RWPE2 (cell line): ENCODE measurements at regions not wholly inside any gene's neighbourhood (a gene's known extent, or its start where the extent isn't known, plus 50 kb on each side); places are given as distances from the start of the nearest gene placed in this dataset.

Experiments
- ATAC-seq: fragments of 200-7000 bp; cut with Tn5 transposase; 3 replicates; pipeline ENCODE4 v1.9.1; 2021; ENCODE audit warnings: low read depth
- DNase-seq: peaks from one replicate; pipeline ENCODE4 v3.0.0-alpha.2; 2020; ENCODE audit warnings: low spot score
- H3K27ac ChIP-seq: fragments of 450-650 bp; 2 replicates; pipeline ENCODE4 v1.5.1; 2017; ENCODE audit warnings: mild to moderate bottlenecking; ENCODE audit not compliant: poor library complexity, severe bottlenecking
- H3K27me3 ChIP-seq: fragments of 250-450 bp; sonication (Bioruptor Pico); 2 replicates; pipeline ENCODE4 v1.5.1; 2021; ENCODE audit warnings: mild to moderate bottlenecking, moderate library complexity; ENCODE audit not compliant: insufficient read depth, poor library complexity, severe bottlenecking
- H3K36me3 ChIP-seq: fragments of 250-450 bp; sonication (Bioruptor Pico); 2 replicates; pipeline ENCODE4 v1.5.1; 2020; ENCODE audit warnings: low read depth, mild to moderate bottlenecking, moderate library complexity
- H3K4me1 ChIP-seq: fragments of 250-450 bp; sonication (Bioruptor Pico); 2 replicates; pipeline ENCODE4 v1.5.1; 2021; ENCODE audit warnings: mild to moderate bottlenecking, moderate library complexity; ENCODE audit not compliant: insufficient read depth, poor library complexity, severe bottlenecking
- H3K4me3 ChIP-seq: fragments of 250-450 bp; sonication (Bioruptor Pico); 2 replicates; pipeline ENCODE4 v1.5.1; 2021; ENCODE audit warnings: mild to moderate bottlenecking, moderate library complexity; ENCODE audit not compliant: severe bottlenecking
- H3K9me3 ChIP-seq: fragments of 250-450 bp; sonication (Bioruptor Pico); 2 replicates; pipeline ENCODE4 v1.5.1; 2021; ENCODE audit warnings: mild to moderate bottlenecking, moderate library complexity; ENCODE audit not compliant: severe bottlenecking
- TF ChIP-seq, protein P1 (sequence below): fragments of 450-650 bp; IDR thresholded peaks from one replicate; pipeline ENCODE4 v1.5.1; 2017; ENCODE audit warnings: mild to moderate bottlenecking, moderate library complexity; ENCODE audit not compliant: poor library complexity, severe bottlenecking

DNA sequence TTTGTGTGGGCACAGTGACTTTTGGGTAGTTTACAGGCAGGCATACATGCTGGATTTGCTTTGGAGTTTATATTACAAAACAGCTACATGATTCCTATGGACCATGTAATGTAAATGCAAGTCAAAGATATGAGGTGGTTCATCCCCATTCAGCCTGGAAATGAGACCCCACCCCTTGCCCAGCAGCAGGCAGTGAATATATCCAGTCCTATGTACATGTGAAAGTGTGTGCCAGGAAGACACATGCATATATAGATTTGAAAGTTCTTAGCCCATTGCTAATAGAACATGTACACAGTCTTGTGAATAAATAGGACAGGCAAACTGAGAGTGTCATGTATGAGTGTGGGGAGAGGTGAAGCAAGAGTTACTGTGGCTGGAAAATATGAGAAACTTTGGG, 65.3 kb downstream of the FZD1 start:
- Histone ChIP-seq H3K9me3 (no peaks in the 10 kb centered on the region), H3K27ac (no peak overlapping the region), H3K4me3 (no peak overlapping the region), H3K27me3 (no peaks in the 10 kb centered on the region), H3K4me1 (no peaks in the 10 kb centered on the region), H3K36me3 (no peaks in the 10 kb centered on the region)
- ATAC-seq (no peak), DNase-seq (no peak)
- TF ChIP-seq, protein P1, sequence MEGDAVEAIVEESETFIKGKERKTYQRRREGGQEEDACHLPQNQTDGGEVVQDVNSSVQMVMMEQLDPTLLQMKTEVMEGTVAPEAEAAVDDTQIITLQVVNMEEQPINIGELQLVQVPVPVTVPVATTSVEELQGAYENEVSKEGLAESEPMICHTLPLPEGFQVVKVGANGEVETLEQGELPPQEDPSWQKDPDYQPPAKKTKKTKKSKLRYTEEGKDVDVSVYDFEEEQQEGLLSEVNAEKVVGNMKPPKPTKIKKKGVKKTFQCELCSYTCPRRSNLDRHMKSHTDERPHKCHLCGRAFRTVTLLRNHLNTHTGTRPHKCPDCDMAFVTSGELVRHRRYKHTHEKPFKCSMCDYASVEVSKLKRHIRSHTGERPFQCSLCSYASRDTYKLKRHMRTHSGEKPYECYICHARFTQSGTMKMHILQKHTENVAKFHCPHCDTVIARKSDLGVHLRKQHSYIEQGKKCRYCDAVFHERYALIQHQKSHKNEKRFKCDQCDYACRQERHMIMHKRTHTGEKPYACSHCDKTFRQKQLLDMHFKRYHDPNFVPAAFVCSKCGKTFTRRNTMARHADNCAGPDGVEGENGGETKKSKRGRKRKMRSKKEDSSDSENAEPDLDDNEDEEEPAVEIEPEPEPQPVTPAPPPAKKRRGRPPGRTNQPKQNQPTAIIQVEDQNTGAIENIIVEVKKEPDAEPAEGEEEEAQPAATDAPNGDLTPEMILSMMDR, result no peak

DNA sequence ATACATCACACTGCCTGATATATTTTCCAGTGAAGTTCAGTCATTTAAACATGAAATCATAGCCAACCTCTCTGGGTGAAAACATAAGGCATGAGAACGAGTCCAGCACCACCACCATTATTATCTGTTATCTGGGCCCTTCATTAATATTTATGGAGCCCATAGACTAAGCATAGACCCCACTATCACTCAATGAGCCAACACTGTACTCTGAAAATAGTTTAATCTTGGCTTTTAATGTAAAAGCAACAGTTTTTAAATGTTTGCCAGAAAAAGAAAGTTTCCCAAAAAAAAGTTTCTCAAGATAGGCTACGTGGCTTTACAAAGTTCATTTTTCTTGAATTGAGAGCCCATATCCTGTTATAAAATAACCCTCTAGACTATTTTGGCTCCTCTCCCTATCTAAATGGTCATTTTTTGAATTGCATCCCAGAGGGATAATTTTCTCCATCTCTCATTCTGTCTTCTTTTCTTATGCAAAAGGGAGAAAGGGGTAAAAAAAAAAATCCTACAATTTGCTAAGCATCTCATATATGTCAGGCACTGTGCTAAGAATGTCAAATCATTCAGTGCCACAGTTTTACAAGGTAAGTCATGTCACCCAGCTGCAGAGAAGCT, 66.1 kb downstream of the FZD1 start:
- H3K9me3 ChIP-seq, result no peaks in the 10 kb centered on the region
- no peaks in the 10 kb centered on the region for H3K36me3 ChIP-seq
- no peak overlapping the region for H3K4me3 ChIP-seq
- TF ChIP-seq, protein P1, result no peak
- H3K27ac ChIP-seq, result no peak overlapping the region
- H3K27me3 ChIP-seq, result no peaks in the 10 kb centered on the region
- no peak for ATAC-seq
- no peaks in the 10 kb centered on the region for H3K4me1 ChIP-seq
- no peak for DNase-seq

DNA sequence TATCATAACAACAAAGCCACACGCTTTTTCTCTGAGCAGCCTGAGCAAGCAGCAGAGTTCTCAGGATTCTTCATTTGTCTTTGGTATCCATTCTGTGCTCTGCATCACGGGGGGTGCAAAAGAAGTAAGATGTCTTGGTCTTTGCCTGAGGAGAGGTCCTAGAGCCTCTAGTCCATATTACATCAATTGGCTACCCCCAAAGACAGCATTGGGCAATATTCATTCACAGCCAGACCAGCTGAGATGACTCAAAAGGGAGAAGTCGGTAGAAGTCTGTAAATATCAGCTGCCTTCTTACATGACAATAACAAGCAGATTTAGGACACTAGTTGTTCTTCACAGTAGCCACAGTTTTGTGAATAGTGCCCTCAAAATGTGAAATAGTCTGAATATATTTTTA, 66.6 kb downstream of the FZD1 start:
- Histone ChIP-seq H3K9me3 (no peaks in the 10 kb centered on the region), H3K27me3 (no peaks in the 10 kb centered on the region), H3K36me3 (no peaks in the 10 kb centered on the region), H3K27ac (no peak overlapping the region), H3K4me1 (no peaks in the 10 kb centered on the region), H3K4me3 (no peak overlapping the region)
- ATAC-seq, result no peak
- TF ChIP-seq, protein P1, result no peak
- DNase-seq, result no peak

DNA sequence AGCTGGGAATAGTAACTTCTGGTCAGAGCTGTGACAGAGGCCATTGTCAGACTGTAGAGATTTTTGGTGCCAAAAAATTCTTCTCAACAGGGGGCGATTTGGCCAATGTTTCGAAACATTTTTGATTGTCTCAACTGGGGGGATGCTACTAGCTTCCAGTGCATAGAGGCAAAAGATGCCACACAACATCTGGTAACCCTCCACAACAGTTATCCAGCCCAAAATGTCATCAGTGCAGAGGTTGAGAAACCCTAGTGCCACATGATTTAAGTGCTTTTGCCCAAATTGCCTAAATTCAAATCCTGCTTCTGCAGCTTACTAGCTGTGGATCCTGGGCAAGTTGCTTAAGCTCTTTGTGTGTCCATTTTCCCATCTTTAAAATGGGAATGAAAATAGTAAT, 71.9 kb downstream of the FZD1 start:
- H3K27me3 ChIP-seq, result no peaks in the 10 kb centered on the region
- H3K36me3 ChIP-seq, result no peaks in the 10 kb centered on the region
- H3K9me3 ChIP-seq, result no peaks in the 10 kb centered on the region
- ATAC-seq, result no peak
- H3K4me3 ChIP-seq, result no peak overlapping the region
- TF ChIP-seq, protein P1, result no peak
- DNase-seq, result no peak
- H3K27ac ChIP-seq, result no peak overlapping the region
- H3K4me1 ChIP-seq, result no peaks in the 10 kb centered on the region

DNA sequence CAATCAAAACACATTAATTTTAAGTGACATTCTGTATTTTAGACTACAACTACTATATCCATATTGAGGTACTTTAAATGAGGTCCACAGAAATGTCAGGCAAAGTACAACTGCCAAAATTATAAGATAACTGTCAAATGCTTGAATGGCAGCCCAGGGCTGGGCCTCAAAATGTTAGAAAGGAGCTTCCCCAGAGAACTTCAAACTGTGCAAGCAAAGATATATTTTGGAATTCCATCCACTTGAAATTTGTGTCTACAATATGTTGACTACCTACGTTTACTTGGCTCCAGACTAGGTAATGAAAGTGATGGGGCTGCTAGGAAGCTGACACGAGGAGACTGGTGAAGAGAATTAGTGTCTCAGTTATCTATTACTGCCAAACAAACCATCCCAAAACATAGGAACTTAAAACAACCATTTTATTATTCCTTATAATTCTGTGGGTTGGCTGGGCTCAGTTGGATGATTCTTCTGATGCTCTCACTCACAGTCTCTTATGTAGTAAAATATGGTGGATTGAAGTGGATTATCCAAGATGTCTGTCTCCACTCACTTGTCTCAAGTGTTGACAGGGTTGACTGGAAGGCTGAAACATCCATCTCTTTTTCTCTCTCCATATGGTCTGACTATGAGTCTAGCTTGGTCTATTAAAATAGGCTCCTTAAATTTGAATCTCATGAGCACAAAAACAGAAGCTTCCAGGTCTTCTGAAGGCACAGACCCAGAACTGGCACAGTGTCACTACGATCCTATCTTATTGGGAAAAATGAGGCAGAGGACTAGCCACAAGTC, 74.2 kb downstream of the FZD1 start:
- TF ChIP-seq, protein P1, result no peak
- Histone ChIP-seq H3K27me3 (no peaks in the 10 kb centered on the region), H3K9me3 (no peaks in the 10 kb centered on the region), H3K4me1 (no peaks in the 10 kb centered on the region), H3K4me3 (no peak overlapping the region), H3K36me3 (no peaks in the 10 kb centered on the region), H3K27ac (no peak overlapping the region)
- DNase-seq, result no peak
- ATAC-seq, result no peak
